GM18951 (cell line): ENCODE measurements at regions not wholly inside any gene's neighbourhood (a gene's known extent, or its start where the extent isn't known, plus 50 kb on each side); places are given as distances from the start of the nearest gene placed in this dataset.
"Not testable (repeated sequence)": the region's sequence is repeated elsewhere in the genome, so short reads cannot be mapped to it uniquely, and the experiment has no call there.

ENCODE experiments used
- POLR2A ChIP-seq: IDR thresholded peaks from 4 replicates; pipeline ENCODE4 v1.6.1; 2011; ENCODE audit warnings: mild to moderate bottlenecking; ENCODE audit not compliant: insufficient read length, insufficient read depth; ENCODE audit errors: extremely low read depth
- in situ Hi-C: fragments of 300-500 bp; cut with MboI; formaldehyde crosslinking; loops from one replicate; pipeline ENCODE4 v1.12.0; 2022; ENCODE audit warnings: low sequenced_read_pairs, mixed read lengths, inconsistent platforms; ENCODE audit not compliant: unreplicated experiment

- TF ChIP-seq POLR2A = no peak
- in situ Hi-C loops = no loop called here
Measured at GRCh38 chr2:153420394-153420793, 58.2 kb downstream of the RPRM start.

DNA sequence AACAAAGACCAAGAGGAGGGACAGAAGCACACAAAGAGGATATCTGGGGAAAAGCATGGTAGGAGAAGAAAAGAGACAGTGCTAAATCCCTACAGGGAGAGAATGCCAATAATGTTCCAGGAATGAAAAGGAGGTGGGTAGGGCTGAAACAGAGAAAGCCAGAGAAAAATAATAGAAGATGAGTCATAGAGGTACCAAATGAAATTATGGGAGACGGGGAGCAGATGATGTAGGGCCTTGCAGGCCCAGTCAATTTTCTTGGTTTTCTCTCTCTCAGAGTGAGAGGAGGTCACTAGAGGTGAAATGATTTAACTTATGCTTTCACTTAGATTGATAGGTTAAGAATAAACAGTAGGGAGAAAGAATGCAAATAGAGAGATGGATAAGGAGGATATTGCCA is 61.5 kb downstream of the RPRM start:
- no peak for TF ChIP-seq POLR2A
- in situ Hi-C loops = no loop called here

GRCh38 chr2:153416071-153416470 is 62.5 kb downstream of the RPRM start:
- in situ Hi-C loops = no loop called here
- no peak for TF ChIP-seq POLR2A

GRCh38 chr2:153408710-153409385 is 69.7 kb downstream of the RPRM start:
- in situ Hi-C loops = no loop called here
- no peak for TF ChIP-seq POLR2A

DNA sequence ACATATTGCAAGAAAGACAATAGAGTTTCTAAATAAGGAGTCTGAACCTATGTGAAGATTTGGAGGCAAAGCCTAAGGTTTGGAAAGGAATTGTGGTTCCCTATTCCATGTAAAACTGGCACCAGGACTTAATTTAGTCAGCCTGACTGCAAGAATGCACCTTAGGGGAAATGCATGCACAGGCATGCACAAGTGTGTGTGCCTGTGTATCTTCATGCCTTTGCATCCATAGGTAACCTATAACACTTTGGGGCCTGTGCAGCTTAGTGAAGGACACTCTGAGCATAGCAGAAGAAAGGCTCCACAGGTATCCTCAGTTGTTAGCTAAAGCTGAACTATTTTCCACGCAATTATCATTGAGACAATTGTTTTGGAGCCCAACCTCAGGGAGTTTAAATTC is 73.4 kb downstream of the RPRM start:
- TF ChIP-seq POLR2A = no peak
- in situ Hi-C loops = no loop called here

GRCh38 chr2:153404792-153405191 is 73.8 kb downstream of the RPRM start:
- in situ Hi-C loops = no loop called here
- no peak for TF ChIP-seq POLR2A

DNA sequence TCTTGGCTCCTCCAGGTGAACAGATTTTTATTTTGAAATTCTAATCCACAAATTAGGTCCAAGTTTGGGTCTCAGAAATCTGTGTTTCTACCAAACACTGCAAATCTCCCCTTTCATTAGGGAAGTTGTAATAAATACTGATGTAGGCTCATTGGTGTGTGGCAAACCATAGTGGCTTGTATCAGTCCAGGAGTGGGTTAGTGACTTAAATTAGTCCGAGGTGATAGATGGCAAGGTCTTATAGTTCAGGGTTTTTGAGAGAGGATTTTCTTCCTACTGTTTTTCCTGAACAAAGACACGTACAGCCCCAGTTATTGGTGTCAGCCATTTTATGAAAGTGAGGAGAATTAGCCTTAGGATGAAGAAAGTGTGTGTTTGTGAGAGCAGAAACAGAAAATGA is 74.6 kb downstream of the RPRM start:
- no peak for TF ChIP-seq POLR2A
- in situ Hi-C loops = no loop called here

DNA sequence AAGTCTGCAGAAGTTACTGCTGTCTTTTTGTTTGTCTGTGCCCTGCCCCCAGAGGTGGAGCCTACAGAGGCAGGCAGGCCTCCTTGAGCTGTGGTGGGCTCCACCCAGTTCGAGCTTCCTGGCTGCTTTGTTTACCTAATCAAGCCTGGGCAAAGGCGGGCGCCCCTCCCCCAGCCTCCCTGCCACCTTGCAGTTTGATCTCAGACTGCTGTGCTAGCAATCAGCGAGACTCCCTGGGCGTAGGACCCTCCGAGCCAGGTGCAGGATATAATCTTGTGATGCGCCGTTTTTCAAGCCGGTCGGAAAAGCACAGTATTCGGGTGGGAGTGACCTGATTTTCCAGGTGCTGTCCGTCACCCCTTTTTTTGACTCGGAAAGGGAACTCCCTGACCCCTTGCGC is 75.2 kb downstream of the RPRM start:
- in situ Hi-C loops = not testable (repeated sequence)

DNA sequence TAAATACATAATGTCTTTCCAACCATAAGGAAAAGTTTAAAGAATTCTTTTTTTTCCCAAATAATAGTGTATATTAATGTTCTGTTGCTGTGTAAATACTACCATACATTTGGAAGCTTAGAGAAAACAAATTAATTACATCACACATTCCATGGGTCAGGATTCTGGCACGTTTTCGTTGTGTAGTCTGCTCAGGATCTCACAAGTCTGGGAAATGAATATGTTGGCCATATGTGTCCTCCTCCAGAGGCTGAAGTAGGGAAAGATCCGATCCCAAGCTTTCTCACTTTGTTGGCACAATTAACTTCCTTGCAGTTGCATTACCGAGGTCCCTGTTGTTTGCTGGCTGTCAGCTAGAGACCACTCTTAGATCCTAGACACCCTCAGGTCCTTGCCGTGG is 83.9 kb downstream of the RPRM start:
- in situ Hi-C loops = no loop called here
- no peak for TF ChIP-seq POLR2A

GRCh38 chr2:153394247-153394646 is 84.3 kb downstream of the RPRM start:
- in situ Hi-C loops = no loop called here
- TF ChIP-seq POLR2A = no peak

DNA sequence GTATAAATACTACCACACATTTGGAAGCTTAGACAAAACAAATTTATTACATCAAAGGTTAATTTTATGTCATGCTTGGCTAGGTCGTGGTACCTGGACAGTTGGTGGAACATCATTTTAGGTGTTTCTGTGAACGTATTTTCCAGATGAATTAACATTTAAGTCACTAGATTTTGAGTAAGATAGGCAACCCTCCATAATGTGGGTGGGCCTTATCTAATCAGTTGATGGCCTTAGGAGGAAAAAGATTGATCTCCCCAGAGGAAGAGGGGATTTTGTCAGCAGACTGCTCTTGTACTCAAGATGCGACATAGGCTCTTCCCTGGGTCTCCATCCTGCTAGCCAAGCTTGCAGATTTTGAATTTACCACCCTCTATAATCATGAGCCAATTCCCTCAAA is 85.0 kb downstream of the RPRM start:
- in situ Hi-C loops = no loop called here
- no peak for TF ChIP-seq POLR2A

DNA sequence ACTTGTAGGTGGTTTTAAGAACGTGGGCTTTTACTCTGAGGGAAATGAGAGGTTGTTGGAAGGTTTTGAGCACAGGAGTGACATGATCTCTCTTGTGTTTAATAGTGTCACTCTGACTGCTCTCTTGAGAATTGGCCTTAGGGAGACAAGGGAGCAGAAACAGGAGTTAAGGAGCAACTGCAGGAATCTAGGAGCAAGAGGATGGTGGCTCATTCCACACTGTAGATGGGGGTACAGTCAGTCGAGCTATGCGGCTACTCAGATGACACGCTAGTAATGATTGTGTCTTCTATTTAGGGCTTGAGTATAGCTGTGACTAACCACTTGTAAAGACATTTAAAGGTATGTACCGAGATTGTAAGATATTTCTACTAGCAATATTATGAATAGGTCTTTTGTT is 87.4 kb downstream of the RPRM start:
- no peak for TF ChIP-seq POLR2A
- in situ Hi-C loops = no loop called here

GRCh38 chr2:153388246-153388645 is 90.3 kb downstream of the RPRM start:
- TF ChIP-seq POLR2A = no peak
- in situ Hi-C loops = no loop called here

DNA sequence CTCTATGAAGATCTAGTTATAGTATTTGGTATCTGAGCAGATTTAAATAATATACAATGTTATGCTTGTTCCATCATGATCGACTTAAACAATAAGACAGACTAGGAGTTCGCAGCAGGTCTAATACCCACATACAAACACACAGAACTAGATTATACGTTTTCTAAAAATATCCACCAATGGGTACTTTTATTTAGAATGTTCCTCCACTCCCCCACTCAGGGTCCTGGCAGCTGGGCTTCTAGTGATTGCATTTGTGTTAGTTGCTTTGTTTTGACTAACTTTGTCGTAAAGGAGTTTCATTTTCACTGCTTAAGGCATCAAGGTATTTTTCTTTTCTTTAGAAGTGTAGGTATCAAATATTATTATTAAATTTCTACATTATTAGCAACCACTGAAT is 91.4 kb downstream of the RPRM start:
- in situ Hi-C loops = no loop called here
- no peak for TF ChIP-seq POLR2A

DNA sequence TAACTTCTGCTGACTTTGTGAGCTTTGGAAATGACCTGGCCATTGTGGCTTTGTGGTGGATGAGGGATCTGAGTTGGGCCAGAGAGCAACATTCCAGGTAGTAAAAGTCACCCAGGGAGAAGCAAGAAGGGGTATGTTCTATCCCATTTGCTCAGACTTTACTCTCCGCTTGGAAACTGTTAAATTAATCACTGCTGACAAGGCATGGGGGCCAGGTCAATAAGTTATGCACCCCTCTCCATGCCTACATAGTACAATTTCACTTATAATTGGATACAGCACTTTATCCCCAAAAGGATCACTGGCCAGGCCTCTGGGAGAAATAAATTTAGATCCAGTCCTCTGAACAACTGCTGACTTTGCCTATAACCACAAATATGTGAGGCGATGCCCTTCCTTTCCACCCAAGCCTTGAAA is 92.1 kb downstream of the RPRM start:
- in situ Hi-C loops = no loop called here
- TF ChIP-seq POLR2A = no peak
